NCI-H1417 (cell line): ENCODE measurements at regions not wholly inside any gene's neighbourhood (a gene's known extent, or its start where the extent isn't known, plus 50 kb on each side); places are given as distances from the start of the nearest gene placed in this dataset.
A peak's percentile ranks its signal among the peaks of the same experiment; 100 is the strongest.
"Not testable (repeated sequence)": the region's sequence is repeated elsewhere in the genome, so short reads cannot be mapped to it uniquely, and the experiment has no call there.

Experiments used
- DNase-seq, 3 experiments: peaks; one replicate each; lab custom pipeline; 2025; lab: John Stamatoyannopoulos, UW

GRCh38 chr2:11922294-11922693 lies 175.9 kb downstream of the LPIN1 start:
- DNase-seq: no peak

- no peak for DNase-seq
Measured at GRCh38 chr2:11923935-11924334, 177.5 kb downstream of the LPIN1 start.

DNA sequence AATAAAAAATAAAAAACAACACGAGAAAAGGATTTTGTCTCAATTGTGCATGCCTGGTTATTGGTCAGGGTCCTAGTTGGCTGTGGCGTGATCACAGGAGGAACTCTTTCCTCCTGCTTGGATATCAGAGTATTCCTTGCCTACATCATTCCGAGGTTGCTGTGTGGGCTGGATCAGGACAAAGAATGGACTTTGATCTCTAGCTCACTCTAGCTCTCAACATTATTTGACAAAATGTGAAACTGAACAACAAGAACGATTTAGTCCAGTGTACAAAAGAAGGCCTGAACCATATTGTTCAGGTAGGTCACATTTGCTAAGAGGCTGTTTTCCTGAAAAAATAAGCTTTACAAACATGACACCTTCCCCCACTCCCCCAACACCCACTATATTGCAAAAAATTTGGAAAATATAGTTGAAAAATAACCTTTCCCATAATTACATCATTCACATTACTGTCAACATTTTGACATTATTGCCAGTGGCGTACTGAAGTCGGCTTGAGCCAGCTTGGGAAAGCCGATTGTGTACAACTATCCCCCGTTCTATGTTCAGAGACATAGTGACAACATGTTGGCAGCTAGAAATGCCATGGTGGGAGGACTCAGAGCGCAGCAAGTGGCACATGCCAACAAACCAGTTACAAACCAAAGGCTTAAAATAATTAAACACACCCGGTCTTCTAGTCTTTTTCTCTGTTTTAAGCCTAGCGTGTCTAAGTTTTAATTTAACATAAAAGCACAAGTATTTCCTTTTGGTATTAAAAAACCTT lies 179.0 kb downstream of the LPIN1 start:
- no peak for DNase-seq

DNA sequence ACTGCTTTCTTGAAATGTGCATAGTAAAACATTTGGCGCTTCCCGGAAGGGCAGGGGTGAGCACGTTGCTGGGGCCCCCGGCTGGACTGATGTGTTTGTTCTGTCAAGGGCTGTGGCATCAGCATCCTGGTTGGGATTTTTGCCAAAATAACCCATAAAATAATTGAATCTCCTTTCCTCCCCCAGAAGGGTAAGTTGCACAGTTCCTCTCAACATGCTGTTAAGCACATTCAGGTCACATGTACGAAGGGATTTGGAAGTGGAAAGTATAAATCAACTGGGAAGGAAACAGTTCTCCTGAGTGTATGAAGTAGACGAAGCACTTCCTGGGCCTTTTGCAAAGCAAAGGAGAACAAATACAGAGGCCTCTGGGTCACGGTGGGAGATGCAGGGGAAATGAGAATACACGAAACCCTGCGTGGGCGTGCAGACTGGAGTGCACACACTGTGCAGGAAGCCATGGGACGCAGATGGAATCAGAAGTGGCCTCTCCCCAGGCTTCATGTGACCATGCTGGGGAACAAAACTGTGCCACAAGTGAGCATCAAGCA lies 183.9 kb downstream of the LPIN1 start:
- no peak for DNase-seq

GRCh38 chr2:11932048-11932512 lies 185.6 kb downstream of the LPIN1 start:
- DNase-seq: no peak

DNA sequence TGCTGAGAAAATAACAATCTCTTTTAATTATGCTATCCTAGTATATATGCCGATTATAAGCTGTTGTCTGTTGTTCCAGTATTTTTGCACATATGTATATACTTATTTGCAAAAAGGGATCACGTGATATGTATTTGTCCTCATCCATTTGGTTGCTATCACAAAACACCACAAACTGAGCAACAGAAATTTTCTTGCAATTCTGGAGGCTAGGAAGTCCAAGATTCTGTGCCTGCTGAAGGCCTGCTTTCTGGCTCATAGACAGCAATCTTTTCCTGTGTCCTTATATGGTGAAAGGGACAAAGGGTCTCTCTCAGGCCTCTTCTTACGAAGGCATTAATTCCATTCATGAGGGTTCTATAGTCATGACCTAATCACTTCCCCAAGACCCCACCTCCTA lies 186.5 kb downstream of the LPIN1 start:
- DNase-seq: no peak

- DNase-seq: no peak
Measured at GRCh38 chr2:11933854-11934253, 187.4 kb downstream of the LPIN1 start.

- no peak for DNase-seq
Measured at GRCh38 chr2:11936761-11937160, 190.3 kb downstream of the LPIN1 start.

DNA sequence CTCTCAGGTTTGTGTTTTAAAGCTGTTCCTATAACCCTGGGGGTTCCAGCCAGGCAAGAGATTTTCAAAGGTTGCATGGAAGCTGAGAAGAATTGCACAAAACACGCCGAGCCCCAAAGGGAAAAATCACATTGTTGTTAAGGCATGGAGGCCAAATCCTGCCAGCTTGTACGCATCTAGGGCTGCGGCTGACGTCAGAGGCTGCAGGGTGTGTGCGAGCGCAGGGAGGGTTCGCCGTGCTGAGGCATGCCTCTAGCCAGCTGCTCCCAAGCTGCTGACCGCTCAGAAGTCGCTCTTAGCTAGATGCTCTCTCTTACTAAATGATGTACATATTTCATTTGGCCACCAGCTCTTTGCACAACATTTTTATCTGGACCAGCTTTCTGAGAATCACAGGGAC lies 191.8 kb downstream of the LPIN1 start:
- DNase-seq: peak in 1 of 3 experiments; percentile 31

- no peak for DNase-seq
Measured at GRCh38 chr2:11939523-11939922, 193.1 kb downstream of the LPIN1 start.

DNA sequence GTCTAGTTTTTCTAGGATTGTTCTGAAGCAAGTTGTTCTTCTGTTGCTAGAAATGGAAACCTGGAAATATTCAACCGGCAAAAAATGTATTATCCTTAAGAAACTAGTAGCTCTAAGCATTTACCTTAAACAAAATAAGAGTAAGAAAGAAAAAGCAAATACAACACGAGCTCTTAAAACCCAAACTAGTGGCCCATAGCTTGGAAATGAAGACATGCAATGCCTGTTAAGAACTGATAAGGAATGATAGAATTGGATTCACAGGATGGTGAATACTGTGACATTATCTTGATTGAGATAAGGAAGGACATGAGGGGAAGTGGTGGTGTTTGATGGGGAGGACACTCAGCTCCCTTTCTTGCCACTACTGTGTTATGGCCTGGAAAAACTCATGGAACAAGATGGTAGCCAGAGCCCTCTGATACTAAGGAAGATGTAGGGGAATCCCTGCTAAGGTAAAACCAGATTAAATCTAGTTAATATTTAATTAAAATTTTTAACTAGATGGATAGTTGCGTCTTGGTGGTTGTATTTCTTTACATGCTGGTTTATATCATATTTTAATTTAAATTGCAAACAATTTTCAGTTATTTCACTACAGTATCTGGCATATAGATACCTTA lies 193.8 kb downstream of the LPIN1 start:
- DNase-seq: no peak

GRCh38 chr2:11940799-11941198 lies 194.4 kb downstream of the LPIN1 start:
- DNase-seq: no peak

DNA sequence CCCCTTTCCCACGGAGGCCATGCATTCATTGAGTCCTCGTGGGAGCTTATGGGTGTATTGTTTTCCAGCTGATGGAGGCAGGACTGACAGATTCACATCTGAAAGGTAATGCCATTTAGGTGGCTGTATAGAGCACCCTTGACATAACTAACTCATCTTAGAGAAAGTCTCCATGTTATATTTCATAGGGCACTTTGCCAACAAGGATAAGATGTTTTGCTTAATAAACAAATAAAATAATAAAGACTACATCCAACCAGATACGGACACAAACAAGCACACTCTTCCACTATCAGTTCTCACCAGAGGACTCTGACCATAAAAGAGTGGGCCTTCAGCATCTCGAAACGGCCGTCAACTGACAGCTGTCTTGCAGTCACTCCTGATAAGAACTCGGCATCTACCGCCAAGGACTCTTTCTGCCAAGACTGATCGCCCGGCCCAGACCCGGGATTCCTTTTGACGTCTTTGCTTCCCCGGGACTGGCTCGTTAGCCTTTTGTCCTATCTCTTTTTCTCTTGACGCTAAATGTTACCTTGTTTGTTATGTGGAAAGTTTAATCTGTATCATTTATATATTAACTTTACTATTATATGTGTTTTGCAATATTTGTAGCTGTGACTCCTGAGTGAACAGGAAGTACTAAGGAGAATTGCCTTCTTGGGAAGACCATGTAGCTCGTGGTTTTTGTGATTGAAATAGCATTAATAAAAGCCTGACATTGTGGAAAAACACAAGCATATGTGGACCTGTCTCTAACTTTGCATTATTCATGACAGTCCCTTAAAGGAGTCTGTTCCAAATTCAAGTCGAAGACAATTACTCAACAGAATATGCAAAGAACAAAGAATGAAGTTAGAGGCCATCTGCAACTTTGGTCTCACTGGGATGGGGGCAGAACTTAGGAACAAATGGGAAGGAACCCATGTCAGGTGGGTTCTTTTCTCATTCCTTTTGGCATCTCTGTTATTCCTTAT lies 195.1 kb downstream of the LPIN1 start:
- no peak for DNase-seq

- DNase-seq: no peak
Measured at GRCh38 chr2:11942178-11942569, 195.7 kb downstream of the LPIN1 start.

- no peak for DNase-seq
Measured at GRCh38 chr2:11944311-11944710, 197.9 kb downstream of the LPIN1 start.

GRCh38 chr2:11945139-11946126 lies 199.0 kb downstream of the LPIN1 start:
- DNase-seq: no peak

GRCh38 chr2:11947956-11948355 lies 201.5 kb downstream of the LPIN1 start:
- DNase-seq: no peak

- no peak for DNase-seq
Measured at GRCh38 chr2:11949732-11950523, 203.5 kb downstream of the LPIN1 start.

GRCh38 chr2:11950896-11951295 lies 204.5 kb downstream of the LPIN1 start:
- DNase-seq: no peak

DNA sequence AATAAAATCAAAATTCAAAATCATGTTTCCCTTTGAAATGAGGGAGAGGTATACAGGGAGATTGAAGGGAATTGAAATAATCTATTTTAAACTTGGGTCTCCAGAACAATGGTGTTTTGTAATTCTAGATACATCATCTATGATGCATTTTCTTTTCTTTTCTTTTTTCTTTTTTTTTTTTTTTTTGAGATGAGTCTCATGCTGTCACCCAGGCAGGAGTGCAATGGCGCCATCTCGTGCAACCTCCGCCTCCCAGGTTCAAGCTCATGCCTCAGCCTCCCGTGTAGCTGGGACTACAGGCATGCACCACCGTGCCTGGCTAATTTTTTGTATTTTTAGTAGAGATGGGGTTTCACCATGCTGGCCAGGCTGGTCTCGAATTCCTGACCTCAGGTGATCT lies 205.1 kb downstream of the LPIN1 start:
- not testable (repeated sequence) for DNase-seq
